ENCODE measurements at regions not wholly inside any gene's neighbourhood (a gene's known extent, or its start where the extent isn't known, plus 50 kb on each side); places are given as distances from the start of the nearest gene placed in this dataset.

- DNase-seq (ENCODE audit: low spot score): no peak
Observed at GRCh38 chrX:69229436-69229835, 64.2 kb upstream of the PJA1 start.

DNA sequence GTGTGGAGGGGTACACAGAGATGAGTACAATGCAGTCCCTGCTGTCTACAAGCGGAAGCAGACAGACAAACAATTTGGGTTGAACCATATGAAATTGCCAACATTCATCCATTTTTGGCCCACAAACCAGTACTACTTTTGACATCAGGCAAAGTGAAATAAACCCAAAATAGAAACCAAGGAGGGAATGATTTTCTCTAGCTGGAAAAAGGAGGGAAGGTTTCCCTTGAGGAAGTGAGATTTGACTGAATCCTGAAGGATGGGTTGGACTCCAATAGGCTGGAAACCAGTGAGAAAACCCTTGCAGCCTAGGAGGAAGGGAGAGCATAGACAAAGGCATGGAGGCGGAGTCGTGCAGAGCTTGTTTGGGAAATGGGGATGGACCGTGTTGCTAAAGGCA is 63.5 kb upstream of the PJA1 start:
- DNase-seq (ENCODE audit: low spot score): no peak

DNA sequence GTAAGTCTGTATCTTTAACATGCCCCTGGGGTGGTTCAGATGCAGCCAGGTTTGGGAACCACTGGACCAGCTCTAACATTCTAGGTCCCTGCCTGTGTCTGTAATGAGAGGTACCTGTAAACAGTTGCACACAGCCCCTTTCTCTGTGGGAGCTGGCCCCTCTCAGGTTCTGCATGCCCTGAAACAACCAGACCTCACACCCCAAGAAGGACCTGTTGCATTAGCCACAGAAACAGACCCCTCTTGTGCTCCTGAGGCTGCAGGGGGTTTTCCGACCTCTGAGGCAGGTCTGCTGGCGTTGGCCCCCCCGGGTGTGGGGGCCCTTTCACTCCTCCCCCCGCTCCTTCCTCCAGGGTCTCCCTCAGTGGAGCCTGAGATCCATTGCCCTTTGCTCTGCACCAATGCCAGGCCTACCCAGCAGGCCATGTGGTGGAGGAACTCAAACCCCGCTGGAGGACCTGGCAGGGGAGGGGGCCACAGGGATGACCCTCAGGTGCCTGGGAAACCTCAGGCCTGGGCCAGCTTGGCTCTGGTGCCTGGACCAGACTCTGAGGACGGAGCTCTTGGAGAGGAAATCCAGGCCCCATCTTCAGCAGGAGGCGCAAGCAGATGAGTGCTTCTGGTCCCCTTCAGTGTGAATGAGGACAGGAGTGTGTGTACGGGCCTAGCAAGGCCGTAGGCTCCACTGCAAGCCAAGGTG is 61.4 kb upstream of the PJA1 start:
- DNase-seq (ENCODE audit: low spot score): peak; percentile 85

DNA sequence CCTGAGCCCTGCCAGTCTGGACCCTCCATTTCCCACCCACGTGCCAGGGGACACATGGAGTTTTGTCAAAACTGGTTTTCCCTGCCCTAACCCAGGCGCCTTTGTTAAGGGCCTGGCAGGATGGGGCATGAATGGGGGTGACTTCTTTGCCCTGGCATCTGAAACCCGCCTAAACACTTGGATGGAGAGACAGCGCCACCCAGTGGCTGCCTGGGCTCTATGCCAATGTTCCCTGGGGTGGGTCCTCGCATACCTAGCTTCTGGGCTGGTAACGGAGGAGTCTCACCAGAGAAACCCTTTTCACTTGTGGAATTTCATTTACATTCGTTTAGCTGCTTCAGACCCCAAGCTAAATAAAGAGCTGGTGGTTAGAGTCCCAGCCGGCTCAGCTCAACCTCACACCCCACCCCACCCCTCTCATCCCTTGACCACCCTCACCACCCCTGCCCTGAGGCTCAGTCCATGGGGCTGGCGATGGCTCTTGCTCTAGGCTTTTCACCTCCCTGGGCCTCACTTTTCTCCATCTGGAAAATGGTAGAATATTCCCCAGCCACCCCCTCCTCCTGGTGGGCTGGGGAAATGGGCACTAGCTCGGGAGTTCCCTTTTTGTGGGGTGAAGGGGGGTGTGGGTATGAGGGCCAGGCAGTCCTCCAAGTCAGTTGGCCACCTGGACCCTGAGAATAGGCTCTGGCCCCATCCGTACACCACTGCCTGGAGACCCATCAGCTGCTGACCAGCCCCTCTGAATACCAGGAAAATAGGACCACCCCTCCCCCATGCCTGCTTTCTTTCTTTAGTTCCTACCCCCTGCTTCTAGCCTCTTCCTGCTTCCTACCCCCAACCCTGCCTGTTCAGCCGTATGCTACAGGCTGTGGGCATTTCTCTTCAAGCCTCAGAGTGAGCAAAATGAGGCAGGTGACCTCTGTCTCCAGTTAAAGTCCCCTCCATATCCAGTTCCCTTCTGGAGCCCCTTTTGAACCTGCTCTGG is 57.1 kb upstream of the PJA1 start:
- DNase-seq (ENCODE audit: low spot score): peak; percentile 89

DNA sequence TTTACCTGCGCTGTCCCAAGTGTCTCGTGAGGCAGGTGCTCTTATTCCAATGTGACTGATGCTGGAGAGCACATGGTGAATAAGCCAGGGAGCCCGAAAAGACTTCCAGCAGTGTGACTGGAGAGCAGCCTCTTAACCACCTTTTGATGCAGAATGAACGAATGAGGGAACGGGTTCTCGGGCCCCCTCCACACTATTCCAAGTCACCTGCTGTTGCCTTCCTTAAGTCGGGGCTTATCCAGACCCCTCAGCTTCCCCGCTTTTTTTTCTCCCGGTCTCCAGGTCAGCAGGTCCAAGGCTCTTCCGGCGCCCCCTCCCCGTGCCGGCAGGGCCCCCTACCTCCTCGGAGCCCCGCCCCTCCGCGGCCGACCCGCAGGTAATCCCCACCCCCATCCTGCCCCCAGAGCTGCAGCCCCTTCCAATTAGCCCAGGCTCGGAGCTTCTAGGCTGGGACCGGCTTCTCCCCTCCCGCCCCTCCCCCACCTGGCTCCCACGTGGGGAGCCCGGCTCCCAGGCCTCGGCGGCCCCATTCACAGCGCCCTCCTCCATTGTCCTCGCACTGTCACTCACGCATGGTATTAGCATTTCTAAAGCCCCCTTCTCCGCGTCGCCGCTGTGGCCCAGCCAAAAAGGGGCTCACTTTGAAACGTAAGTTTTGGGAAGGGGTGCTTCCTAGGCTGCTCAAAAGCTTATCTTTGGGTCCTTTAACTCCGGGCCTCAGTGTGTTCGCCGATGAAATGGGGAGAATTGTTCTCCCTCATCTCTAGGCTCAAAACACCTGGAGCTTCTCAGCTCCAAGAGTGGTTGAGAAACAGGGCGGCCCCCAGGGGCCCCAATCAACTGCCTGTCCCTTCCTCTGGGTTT is 56.2 kb upstream of the PJA1 start:
- DNase-seq (ENCODE audit: low spot score): no peak

DNA sequence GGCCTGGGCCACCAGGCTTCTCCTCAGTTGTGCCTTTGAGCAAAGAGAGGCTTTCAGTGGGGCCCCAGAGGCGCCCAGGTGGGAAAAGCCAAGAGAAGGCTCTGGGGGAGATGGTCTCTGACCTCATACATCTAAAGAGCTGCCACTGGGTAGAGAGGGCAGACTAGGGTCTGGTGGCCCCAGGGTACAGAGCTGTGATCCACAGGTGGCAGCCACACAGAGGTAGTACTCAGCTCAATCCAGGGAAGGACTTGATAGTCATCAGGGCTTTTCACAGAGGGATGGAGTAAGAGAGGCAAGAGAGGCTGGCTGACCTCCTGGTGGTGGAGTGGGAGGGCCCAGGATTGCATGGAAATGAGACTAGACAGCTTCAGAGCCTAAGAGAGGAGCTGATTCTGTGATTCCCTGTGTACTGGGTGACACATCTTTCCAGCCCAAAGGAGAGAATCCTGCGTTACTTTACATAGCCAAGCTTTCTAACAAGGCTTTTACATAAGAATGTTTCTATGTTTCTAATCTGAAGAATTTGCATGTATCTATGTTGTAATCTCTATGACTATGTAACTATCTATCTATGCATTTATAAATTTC is 53.2 kb upstream of the PJA1 start:
- no peak for DNase-seq (ENCODE audit: low spot score)

- no peak for DNase-seq (ENCODE audit: low spot score)
Observed at GRCh38 chrX:69216911-69217310, 51.7 kb upstream of the PJA1 start.

DNA sequence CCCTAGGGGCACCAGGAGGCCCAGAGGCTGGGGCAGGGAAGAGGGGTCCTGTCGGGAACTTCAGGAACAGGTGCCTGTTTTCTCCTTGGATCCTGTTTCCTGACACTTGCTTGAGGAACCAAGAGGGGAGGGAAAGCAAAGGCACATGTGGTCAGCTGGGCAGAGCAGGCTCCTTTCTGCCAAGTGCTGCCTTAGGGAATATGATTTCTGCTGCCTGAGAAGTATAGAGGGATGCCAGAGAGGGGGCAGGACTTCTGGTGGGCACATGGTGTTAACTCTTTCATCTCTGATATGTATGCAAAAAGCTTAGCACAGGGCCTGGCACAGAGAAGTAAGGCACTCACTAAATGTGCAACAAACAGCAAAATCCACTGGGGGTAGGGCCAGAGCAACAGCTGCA is 51.2 kb upstream of the PJA1 start:
- no peak for DNase-seq (ENCODE audit: low spot score)

- DNase-seq (ENCODE audit: low spot score): no peak
Observed at GRCh38 chrX:69215161-69215875, 50.1 kb upstream of the PJA1 start.

Measured in mesenteric fat pad (tissue), 1 donor.